ENCODE measurements at regions not wholly inside any gene's neighbourhood (a gene's known extent, or its start where the extent isn't known, plus 50 kb on each side); places are given as distances from the start of the nearest gene placed in this dataset.

- H3K36me3 ChIP-seq (ENCODE audit: control insufficient read depth, insufficient read depth, low read length), result no peaks in the 10 kb centered on the region
- TF ChIP-seq CTCF (IDR thresholded peaks at IDR 0.05; ENCODE audit: insufficient read depth, low read length, severe bottlenecking), result no peak
- H3K4me3 ChIP-seq (ENCODE audit: low read depth, low read length), result no peak overlapping the region
- no peak for FAIRE-seq
- no peak for DNase-seq (ENCODE audit: low read depth)
- no peaks in the 10 kb centered on the region for H3K27me3 ChIP-seq (ENCODE audit: control insufficient read depth, insufficient read depth, low read length)
These were observed 111.2 kb downstream of the SST start for GRCh38 chr3:187558990-187559389.

- DNase-seq (ENCODE audit: low read depth) (no peak), FAIRE-seq (no peak)
- Histone ChIP-seq H3K27me3 (ENCODE audit: control insufficient read depth, insufficient read depth, low read length) (peaks cover 2% of the 10 kb centered on the region), H3K4me3 (ENCODE audit: low read depth, low read length) (no peak overlapping the region), H3K36me3 (ENCODE audit: control insufficient read depth, insufficient read depth, low read length) (no peaks in the 10 kb centered on the region)
- no peak for TF ChIP-seq CTCF (IDR thresholded peaks at IDR 0.05; ENCODE audit: insufficient read depth, low read length, severe bottlenecking)
These were observed 118.8 kb downstream of the SST start for GRCh38 chr3:187551416-187551815.

- Histone ChIP-seq H3K36me3 (ENCODE audit: control insufficient read depth, insufficient read depth, low read length) (no peaks in the 10 kb centered on the region), H3K4me3 (ENCODE audit: low read depth, low read length) (no peak overlapping the region), H3K27me3 (ENCODE audit: control insufficient read depth, insufficient read depth, low read length) (peaks cover 2% of the 10 kb centered on the region)
- no peak for TF ChIP-seq CTCF (IDR thresholded peaks at IDR 0.05; ENCODE audit: insufficient read depth, low read length, severe bottlenecking)
- DNase-seq (ENCODE audit: low read depth) (no peak), FAIRE-seq (no peak)
These were observed 119.7 kb downstream of the SST start for GRCh38 chr3:187550446-187550845.

GRCh38 chr3:187545366-187545765 is 124.8 kb downstream of the SST start:
- Histone ChIP-seq H3K27me3 (ENCODE audit: control insufficient read depth, insufficient read depth, low read length) (peaks cover 2% of the 10 kb centered on the region), H3K4me3 (ENCODE audit: low read depth, low read length) (no peak overlapping the region), H3K36me3 (ENCODE audit: control insufficient read depth, insufficient read depth, low read length) (no peaks in the 10 kb centered on the region)
- no peak for TF ChIP-seq CTCF (IDR thresholded peaks at IDR 0.05; ENCODE audit: insufficient read depth, low read length, severe bottlenecking)
- FAIRE-seq, result no peak
- DNase-seq (ENCODE audit: low read depth), result no peak

- Histone ChIP-seq H3K4me3 (ENCODE audit: low read depth, low read length) (no peak overlapping the region), H3K27me3 (ENCODE audit: control insufficient read depth, insufficient read depth, low read length) (no peaks in the 10 kb centered on the region), H3K36me3 (ENCODE audit: control insufficient read depth, insufficient read depth, low read length) (no peaks in the 10 kb centered on the region)
- FAIRE-seq, result no peak
- no peak for TF ChIP-seq CTCF (IDR thresholded peaks at IDR 0.05; ENCODE audit: insufficient read depth, low read length, severe bottlenecking)
- DNase-seq (ENCODE audit: low read depth), result no peak
These were observed 125.9 kb downstream of the SST start for GRCh38 chr3:187544326-187544725.

GRCh38 chr3:187540847-187541246 is 129.3 kb downstream of the SST start:
- DNase-seq (ENCODE audit: low read depth), result no peak
- Histone ChIP-seq H3K36me3 (ENCODE audit: control insufficient read depth, insufficient read depth, low read length) (no peaks in the 10 kb centered on the region), H3K27me3 (ENCODE audit: control insufficient read depth, insufficient read depth, low read length) (no peaks in the 10 kb centered on the region), H3K4me3 (ENCODE audit: low read depth, low read length) (no peak overlapping the region)
- no peak for FAIRE-seq
- no peak for TF ChIP-seq CTCF (IDR thresholded peaks at IDR 0.05; ENCODE audit: insufficient read depth, low read length, severe bottlenecking)
